HEK293 (cell line): ENCODE measurements at regions not wholly inside any gene's neighbourhood (a gene's known extent, or its start where the extent isn't known, plus 50 kb on each side); places are given as distances from the start of the nearest gene placed in this dataset.

ENCODE experiments used
- CTCF ChIA-PET: fragments of 350-600 bp; formaldehyde crosslinking; extraction: SDS; loops from one replicate; lab custom pipeline; 2021; ENCODE audit warnings: antibody characterized with exemption; lab: Yijun Ruan, JAX
- POLR2A ChIA-PET: fragments of 300-600 bp; formaldehyde crosslinking; extraction: SDS; loops from one replicate; lab custom pipeline; 2020; ENCODE audit warnings: antibody characterized with exemption, inconsistent platforms; lab: Yijun Ruan, JAX
- H3K27ac ChIP-seq: fragments of 200-500 bp; sonication (Bioruptor generic); 2 replicates; pipeline ENCODE4 v1.5.1; 2014; ENCODE audit warnings: low read depth, low read length, control low read depth, inconsistent platforms; ENCODE audit errors: extremely low read depth
- H3K36me3 ChIP-seq, 2 experiments: fragments of 200-500 bp in 1 of 2; sonication (Bioruptor generic) in 1 of 2; 1 replicate in 1 of 2; 2 replicates in 1 of 2; pipeline ENCODE4 v1.5.1; 2014 to 2017; ENCODE audit warnings: inconsistent platforms in 2 of 2, low read length in 2 of 2; ENCODE audit not compliant: control insufficient read depth in 2 of 2, insufficient read depth in 1 of 2
- H3K4me1 ChIP-seq: fragments of 200-500 bp; sonication (Bioruptor generic); 2 replicates; pipeline ENCODE4 v1.5.1; 2014; ENCODE audit warnings: mild to moderate bottlenecking, low read length, inconsistent platforms; ENCODE audit not compliant: control insufficient read depth, insufficient read depth
- H3K4me3 ChIP-seq: 2 replicates; pipeline ENCODE4 v1.5.1; 2011; ENCODE audit warnings: low read depth, mild to moderate bottlenecking, control low read depth, low read length, moderate library complexity
- H3K9me3 ChIP-seq: fragments of 200-500 bp; sonication (Bioruptor generic); 2 replicates; pipeline ENCODE4 v1.5.1; 2014; ENCODE audit warnings: low read depth, low read length, inconsistent platforms; ENCODE audit not compliant: control insufficient read depth, insufficient read depth
- ATF2 ChIP-seq: fragments of 450-650 bp; formaldehyde crosslinking; IDR thresholded peaks from 2 replicates; pipeline ENCODE4 v1.5.1; 2016; ENCODE audit warnings: missing biosample characterization, missing genetic modification characterization, low read depth
- BCL11B ChIP-seq: fragments of 450-650 bp; formaldehyde crosslinking; IDR thresholded peaks from 2 replicates; pipeline ENCODE4 v1.5.1; 2016; ENCODE audit warnings: low read depth, missing biosample characterization, missing genetic modification characterization
- FEZF1 ChIP-seq: fragments of 450-650 bp; formaldehyde crosslinking; IDR thresholded peaks from 2 replicates; pipeline ENCODE4 v1.5.1; 2016; ENCODE audit warnings: missing biosample characterization, missing genetic modification characterization
- SCRT1 ChIP-seq: fragments of 450-650 bp; formaldehyde crosslinking; IDR thresholded peaks from 2 replicates; pipeline ENCODE4 v1.5.1; 2016; ENCODE audit warnings: missing biosample characterization, missing genetic modification characterization, borderline replicate concordance
- SP3 ChIP-seq: fragments of 450-650 bp; formaldehyde crosslinking; IDR thresholded peaks from 2 replicates; pipeline ENCODE4 v1.5.1; 2016; ENCODE audit warnings: missing biosample characterization, missing genetic modification characterization
- SP7 ChIP-seq: fragments of 450-650 bp; formaldehyde crosslinking; IDR thresholded peaks from 2 replicates; pipeline ENCODE4 v1.5.1; 2016; ENCODE audit warnings: missing biosample characterization, missing genetic modification characterization
- TRIM28 ChIP-seq: IDR thresholded peaks from 2 replicates; pipeline ENCODE4 v1.6.1; 2011; ENCODE audit warnings: low read length, control low read depth, borderline replicate concordance
- ZBTB1 ChIP-seq: fragments of 450-650 bp; formaldehyde crosslinking; IDR thresholded peaks from 2 replicates; pipeline ENCODE4 v1.5.1; 2016; ENCODE audit warnings: missing biosample characterization, missing genetic modification characterization
- ZBTB6 ChIP-seq: fragments of 450-650 bp; formaldehyde crosslinking; IDR thresholded peaks from 2 replicates; pipeline ENCODE4 v1.5.1; 2017; ENCODE audit warnings: missing biosample characterization, missing genetic modification characterization
- ZNF10 ChIP-seq: fragments of 450-650 bp; formaldehyde crosslinking; IDR thresholded peaks from 2 replicates; pipeline ENCODE4 v1.5.1; 2017; ENCODE audit warnings: missing biosample characterization, missing genetic modification characterization
- ZNF138 ChIP-seq: fragments of 450-650 bp; formaldehyde crosslinking; IDR thresholded peaks from 2 replicates; pipeline ENCODE4 v1.5.1; 2016; ENCODE audit warnings: missing biosample characterization, missing genetic modification characterization, borderline replicate concordance
- ZNF140 ChIP-seq: fragments of 450-650 bp; formaldehyde crosslinking; IDR thresholded peaks from 2 replicates; pipeline ENCODE4 v1.5.1; 2016; ENCODE audit warnings: missing biosample characterization, missing genetic modification characterization
- ZNF175 ChIP-seq: fragments of 450-650 bp; formaldehyde crosslinking; IDR thresholded peaks from 2 replicates; pipeline ENCODE4 v1.5.1; 2016; ENCODE audit warnings: missing biosample characterization, missing genetic modification characterization
- ZNF211 ChIP-seq: fragments of 450-650 bp; formaldehyde crosslinking; IDR thresholded peaks from 2 replicates; pipeline ENCODE4 v1.5.1; 2016; ENCODE audit warnings: low read depth, missing biosample characterization, missing genetic modification characterization
- ZNF280C ChIP-seq: fragments of 450-650 bp; formaldehyde crosslinking; IDR thresholded peaks from 2 replicates; pipeline ENCODE4 v1.5.1; 2016; ENCODE audit warnings: missing biosample characterization, missing genetic modification characterization
- ZNF341 ChIP-seq: fragments of 450-650 bp; formaldehyde crosslinking; IDR thresholded peaks from 2 replicates; pipeline ENCODE4; 2016; ENCODE audit warnings: low read depth, missing biosample characterization, missing genetic modification characterization
- ZNF426 ChIP-seq: fragments of 450-650 bp; formaldehyde crosslinking; IDR thresholded peaks from 2 replicates; pipeline ENCODE4 v1.5.1; 2017; ENCODE audit warnings: missing biosample characterization, missing genetic modification characterization, mild to moderate bottlenecking, inconsistent platforms, moderate library complexity
- ZNF501 ChIP-seq: fragments of 450-650 bp; formaldehyde crosslinking; IDR thresholded peaks from 2 replicates; pipeline ENCODE4 v1.5.1; 2016; ENCODE audit warnings: missing biosample characterization, missing genetic modification characterization
- ZNF571 ChIP-seq: fragments of 450-650 bp; formaldehyde crosslinking; IDR thresholded peaks from 2 replicates; pipeline ENCODE4 v1.5.0; 2017; ENCODE audit warnings: missing biosample characterization, missing genetic modification characterization
- ZNF654 ChIP-seq: fragments of 450-650 bp; formaldehyde crosslinking; IDR thresholded peaks from 2 replicates; pipeline ENCODE4 v1.5.1; 2016; ENCODE audit warnings: low read depth, missing biosample characterization, missing genetic modification characterization
- ZNF670 ChIP-seq: fragments of 450-650 bp; formaldehyde crosslinking; IDR thresholded peaks from 2 replicates; pipeline ENCODE4 v1.5.1; 2016; ENCODE audit warnings: missing biosample characterization, missing genetic modification characterization, low read depth
- ZNF701 ChIP-seq: fragments of 450-650 bp; formaldehyde crosslinking; IDR thresholded peaks from 2 replicates; pipeline ENCODE4 v1.5.1; 2016; ENCODE audit warnings: missing biosample characterization, missing genetic modification characterization
- ZNF76 ChIP-seq: fragments of 450-650 bp; formaldehyde crosslinking; IDR thresholded peaks from 2 replicates; pipeline ENCODE4; 2016; ENCODE audit warnings: low read depth, missing biosample characterization, missing genetic modification characterization, borderline replicate concordance
- TF ChIP-seq, protein P1 (sequence below): fragments of 450-650 bp; formaldehyde crosslinking; IDR thresholded peaks from 2 replicates; pipeline ENCODE4 v1.5.1; 2016; ENCODE audit warnings: missing biosample characterization, missing genetic modification characterization, low read depth
- TF ChIP-seq, protein P2 (sequence below): fragments of 450-650 bp; formaldehyde crosslinking; IDR thresholded peaks from 2 replicates; pipeline ENCODE4 v1.5.1; 2016; ENCODE audit warnings: missing biosample characterization, missing genetic modification characterization

DNA sequence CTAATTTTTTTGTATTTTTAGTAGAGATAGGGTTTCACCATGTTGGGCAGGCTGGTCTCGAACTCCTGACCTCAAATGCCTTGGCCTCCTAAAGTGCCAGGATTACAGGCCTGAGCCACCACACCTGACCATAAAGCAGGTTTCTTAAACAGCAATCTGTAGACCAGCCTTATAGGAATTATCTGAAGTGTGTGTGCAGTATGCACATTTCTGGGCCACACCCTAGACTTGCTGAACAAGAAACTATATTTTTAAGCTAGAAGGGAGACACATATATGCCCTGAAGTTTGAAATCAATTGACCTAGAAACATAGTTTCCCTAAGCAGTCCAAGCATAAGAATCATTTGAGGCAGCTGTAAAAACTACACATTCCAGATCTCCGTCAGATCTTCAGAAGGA is 805.7 kb downstream of the TUSC7 start:
- CTCF ChIA-PET = interaction anchor here (0.6 kb wide), 3 partner anchors 11 to 150 kb away, joined by 3 read pairs; no protein-coding TSS in a partner anchor
- Histone ChIP-seq H3K4me3 (no peak overlapping the region), H3K36me3 (no peaks in the 10 kb centered on the region), H3K27ac (no peak overlapping the region), H3K9me3 (no peaks in the 10 kb centered on the region), H3K4me1 (0 out of 2 replicates have a peak, but pooled peaks cover 2% of the 10 kb centered on the region)
- POLR2A ChIA-PET = no interaction called here
- no peak for TF ChIP-seq ZNF341 (tag by site-specific recombination)
- TF ChIP-seq BCL11B = no peak
- no peak for TF ChIP-seq ZNF701 (tag by site-specific recombination)
- no peak for TF ChIP-seq ZNF140 (tag by site-specific recombination)
- TF ChIP-seq ZNF280C (tag by site-specific recombination) = no peak
- TF ChIP-seq ZNF175 (tag by site-specific recombination) = no peak
- TF ChIP-seq, protein P1, sequence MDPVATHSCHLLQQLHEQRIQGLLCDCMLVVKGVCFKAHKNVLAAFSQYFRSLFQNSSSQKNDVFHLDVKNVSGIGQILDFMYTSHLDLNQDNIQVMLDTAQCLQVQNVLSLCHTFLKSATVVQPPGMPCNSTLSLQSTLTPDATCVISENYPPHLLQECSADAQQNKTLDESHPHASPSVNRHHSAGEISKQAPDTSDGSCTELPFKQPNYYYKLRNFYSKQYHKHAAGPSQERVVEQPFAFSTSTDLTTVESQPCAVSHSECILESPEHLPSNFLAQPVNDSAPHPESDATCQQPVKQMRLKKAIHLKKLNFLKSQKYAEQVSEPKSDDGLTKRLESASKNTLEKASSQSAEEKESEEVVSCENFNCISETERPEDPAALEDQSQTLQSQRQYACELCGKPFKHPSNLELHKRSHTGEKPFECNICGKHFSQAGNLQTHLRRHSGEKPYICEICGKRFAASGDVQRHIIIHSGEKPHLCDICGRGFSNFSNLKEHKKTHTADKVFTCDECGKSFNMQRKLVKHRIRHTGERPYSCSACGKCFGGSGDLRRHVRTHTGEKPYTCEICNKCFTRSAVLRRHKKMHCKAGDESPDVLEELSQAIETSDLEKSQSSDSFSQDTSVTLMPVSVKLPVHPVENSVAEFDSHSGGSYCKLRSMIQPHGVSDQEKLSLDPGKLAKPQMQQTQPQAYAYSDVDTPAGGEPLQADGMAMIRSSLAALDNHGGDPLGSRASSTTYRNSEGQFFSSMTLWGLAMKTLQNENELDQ (tag by site-specific recombination) = no peak
- no peak for TF ChIP-seq SP7 (tag by site-specific recombination)

DNA sequence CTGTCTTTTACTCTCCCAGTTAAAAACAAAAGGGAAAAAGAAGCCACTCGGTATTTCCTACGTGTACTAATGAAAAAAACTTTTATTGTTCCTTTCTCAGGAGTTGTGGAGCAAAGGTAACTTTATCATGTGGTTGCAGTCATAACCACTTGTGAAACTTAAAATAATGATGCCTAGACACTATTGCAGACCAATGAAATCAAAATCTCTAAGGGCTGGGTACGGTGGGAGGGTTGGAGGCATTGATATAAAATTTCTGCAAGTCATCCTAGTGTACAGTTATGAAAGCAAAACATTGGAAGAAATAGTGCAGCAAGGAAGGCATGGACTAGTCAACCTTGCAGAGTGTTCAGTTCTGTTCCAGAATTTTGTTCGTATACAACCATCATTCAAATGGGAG is 808.8 kb downstream of the TUSC7 start:
- CTCF ChIA-PET = interaction anchor here (0.7 kb wide), 1 partner anchor 543 kb away, joined by 3 read pairs; no protein-coding TSS in a partner anchor

More for the DNA sequence above, 808.8 kb downstream of the TUSC7 start:
- Histone ChIP-seq H3K9me3 (no peaks in the 10 kb centered on the region), H3K4me1 (0 out of 2 replicates have a peak, but pooled peaks cover 2% of the 10 kb centered on the region), H3K4me3 (no peak overlapping the region), H3K36me3 (no peaks in the 10 kb centered on the region), H3K27ac (no peak overlapping the region)
- POLR2A ChIA-PET = no interaction called here
- TF ChIP-seq, protein P2, sequence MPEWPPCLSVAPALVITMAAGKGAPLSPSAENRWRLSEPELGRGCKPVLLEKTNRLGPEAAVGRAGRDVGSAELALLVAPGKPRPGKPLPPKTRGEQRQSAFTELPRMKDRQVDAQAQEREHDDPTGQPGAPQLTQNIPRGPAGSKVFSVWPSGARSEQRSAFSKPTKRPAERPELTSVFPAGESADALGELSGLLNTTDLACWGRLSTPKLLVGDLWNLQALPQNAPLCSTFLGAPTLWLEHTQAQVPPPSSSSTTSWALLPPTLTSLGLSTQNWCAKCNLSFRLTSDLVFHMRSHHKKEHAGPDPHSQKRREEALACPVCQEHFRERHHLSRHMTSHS = no peak
- TF ChIP-seq ZNF10 (tag by site-specific recombination) (no peak), TRIM28 (no peak), ZBTB1 (tag by site-specific recombination) (no peak), ZNF211 (no peak), ZNF138 (tag by site-specific recombination) (no peak), ZNF670 (tag by site-specific recombination) (no peak), ZBTB6 (tag by site-specific recombination) (no peak), FEZF1 (tag by site-specific recombination) (no peak), ZNF76 (tag by site-specific recombination) (no peak), ZNF501 (tag by site-specific recombination) (no peak), ZNF175 (tag by site-specific recombination) (no peak), SCRT1 (tag by site-specific recombination) (no peak), ZNF426 (tag by site-specific recombination) (no peak), SP3 (no peak), ATF2 (tag by site-specific recombination) (no peak), ZNF571 (no peak), ZNF654 (no peak)
- TF ChIP-seq, all 188 proteins: peak for 0
